Esophagus muscularis mucosa (tissue), 4 donors: ENCODE measurements at regions not wholly inside any gene's neighbourhood (a gene's known extent, or its start where the extent isn't known, plus 50 kb on each side); places are given as distances from the start of the nearest gene placed in this dataset.

Experiments
- EP300 ChIP-seq: sonication (generic); formaldehyde crosslinking; IDR thresholded peaks from one replicate; pipeline ENCODE4 v1.6.1; 2017; ENCODE audit warnings: antibody characterized with exemption
- POLR2A ChIP-seq: fragments of 450-650 bp; IDR thresholded peaks from one replicate; pipeline ENCODE4 v1.6.1; 2017; ENCODE audit warnings: antibody characterized with exemption, moderate library complexity, mild to moderate bottlenecking, low read depth
- POLR2AphosphoS5 ChIP-seq, 2 donors: sonication (generic); formaldehyde crosslinking; IDR thresholded peaks; one replicate each; pipeline ENCODE4 v1.6.1; 2017; ENCODE audit warnings: antibody characterized with exemption in 2 of 2
- TF ChIP-seq, protein P1 (sequence below), 3 experiments: fragments of 200-600 bp in 2 of 3; fragments of 450-650 bp in 1 of 3; sonication (generic) in 2 of 3; IDR thresholded peaks; one replicate each; pipeline ENCODE4 v1.5.1; 2017 to 2019; ENCODE audit warnings: antibody characterized with exemption in 3 of 3, mild to moderate bottlenecking in 2 of 3, moderate library complexity in 1 of 3

DNA sequence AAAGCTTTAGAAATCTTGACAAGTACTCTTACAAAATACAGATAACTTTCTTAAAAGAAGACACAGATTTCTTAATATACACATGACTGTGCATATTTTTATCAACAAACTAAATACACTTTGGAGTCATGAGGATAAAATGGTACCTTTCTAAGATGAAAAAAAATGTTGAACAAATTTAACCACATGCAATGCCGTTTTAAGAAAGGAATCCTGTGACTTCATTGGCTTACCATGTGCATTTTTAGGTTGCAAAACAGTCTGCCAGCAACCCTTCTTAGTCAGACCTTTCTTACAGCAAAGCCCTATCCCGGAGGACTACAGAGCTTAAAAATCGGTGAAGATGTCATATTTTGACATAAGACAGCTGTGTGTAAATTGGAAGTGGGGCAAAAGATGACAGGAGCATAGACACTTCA is 51.7 kb downstream of the GASK1B start:
- TF ChIP-seq, protein P1, sequence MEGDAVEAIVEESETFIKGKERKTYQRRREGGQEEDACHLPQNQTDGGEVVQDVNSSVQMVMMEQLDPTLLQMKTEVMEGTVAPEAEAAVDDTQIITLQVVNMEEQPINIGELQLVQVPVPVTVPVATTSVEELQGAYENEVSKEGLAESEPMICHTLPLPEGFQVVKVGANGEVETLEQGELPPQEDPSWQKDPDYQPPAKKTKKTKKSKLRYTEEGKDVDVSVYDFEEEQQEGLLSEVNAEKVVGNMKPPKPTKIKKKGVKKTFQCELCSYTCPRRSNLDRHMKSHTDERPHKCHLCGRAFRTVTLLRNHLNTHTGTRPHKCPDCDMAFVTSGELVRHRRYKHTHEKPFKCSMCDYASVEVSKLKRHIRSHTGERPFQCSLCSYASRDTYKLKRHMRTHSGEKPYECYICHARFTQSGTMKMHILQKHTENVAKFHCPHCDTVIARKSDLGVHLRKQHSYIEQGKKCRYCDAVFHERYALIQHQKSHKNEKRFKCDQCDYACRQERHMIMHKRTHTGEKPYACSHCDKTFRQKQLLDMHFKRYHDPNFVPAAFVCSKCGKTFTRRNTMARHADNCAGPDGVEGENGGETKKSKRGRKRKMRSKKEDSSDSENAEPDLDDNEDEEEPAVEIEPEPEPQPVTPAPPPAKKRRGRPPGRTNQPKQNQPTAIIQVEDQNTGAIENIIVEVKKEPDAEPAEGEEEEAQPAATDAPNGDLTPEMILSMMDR (IDR thresholded peaks at IDR 0.05) = no peak
- no peak for TF ChIP-seq POLR2A
- TF ChIP-seq POLR2AphosphoS5 (IDR thresholded peaks at IDR 0.05) = peak; percentile 34 to 85
- no peak for TF ChIP-seq EP300
